Neuronal stem cell (in vitro differentiated cells): ENCODE measurements at regions not wholly inside any gene's neighbourhood (a gene's known extent, or its start where the extent isn't known, plus 50 kb on each side); places are given as distances from the start of the nearest gene placed in this dataset.
"Not testable (repeated sequence)": the region's sequence is repeated elsewhere in the genome, so short reads cannot be mapped to it uniquely, and the experiment has no call there.

Experiments
- DNase-seq: peaks from one replicate; pipeline ENCODE4 v3.0.0-alpha.2; 2013; ENCODE audit warnings: low spot score
- H2AFZ ChIP-seq: one replicate; pipeline ENCODE4 v1.6.1; 2013; ENCODE audit warnings: mild to moderate bottlenecking, low read length, inconsistent platforms
- H2AK5ac ChIP-seq: 2 replicates; pipeline ENCODE4 v1.6.1; 2013; ENCODE audit warnings: low read depth, mild to moderate bottlenecking, inconsistent platforms, low read length, moderate library complexity, mixed read lengths
- H2BK120ac ChIP-seq: 2 replicates; pipeline ENCODE4 v1.6.1; 2013; ENCODE audit warnings: low read depth, mild to moderate bottlenecking, inconsistent platforms, low read length, moderate library complexity, mixed read lengths
- H2BK12ac ChIP-seq: one replicate; pipeline ENCODE4 v1.6.1; 2013; ENCODE audit warnings: low read length, inconsistent platforms
- H2BK15ac ChIP-seq: 2 replicates; pipeline ENCODE4 v1.6.1; 2013; ENCODE audit warnings: mild to moderate bottlenecking, low read length, inconsistent platforms, mixed read lengths
- H2BK5ac ChIP-seq: one replicate; pipeline ENCODE4 v1.6.1; 2013; ENCODE audit warnings: inconsistent platforms, mild to moderate bottlenecking, low read length, moderate library complexity
- H3K14ac ChIP-seq: one replicate; pipeline ENCODE4 v1.6.1; 2013; ENCODE audit warnings: low read length, inconsistent platforms
- H3K18ac ChIP-seq: 2 replicates; pipeline ENCODE4 v1.6.1; 2013; ENCODE audit warnings: low read length, inconsistent platforms
- H3K23ac ChIP-seq: 2 replicates; pipeline ENCODE4 v1.6.1; 2013; ENCODE audit warnings: low read depth, mild to moderate bottlenecking, mixed read lengths, low read length, inconsistent platforms; ENCODE audit not compliant: poor library complexity
- H3K27ac ChIP-seq: replicated peaks from 3 replicates; pipeline ENCODE4 v1.5.1; 2013; ENCODE audit warnings: low read length, inconsistent platforms
- H3K27me3 ChIP-seq, 3 experiments: 2 replicates each; pipeline ENCODE4 v1.6.1; 2013; ENCODE audit warnings: low read length in 3 of 3, mild to moderate bottlenecking in 2 of 3, inconsistent platforms in 1 of 3, low read depth in 1 of 3, mixed read lengths in 1 of 3, moderate library complexity in 1 of 3; ENCODE audit not compliant: control insufficient read depth in 3 of 3, insufficient read depth in 3 of 3
- H3K36me3 ChIP-seq, 2 donors: replicated peaks in 1 of 2; 2 replicates each; pipeline ENCODE4 v1.6.1; 2013; ENCODE audit warnings: low read length in 2 of 2; ENCODE audit not compliant: control insufficient read depth in 2 of 2, insufficient read depth in 2 of 2
- H3K4ac ChIP-seq: 2 replicates; pipeline ENCODE4 v1.6.1; 2013; ENCODE audit warnings: inconsistent platforms, mild to moderate bottlenecking, low read length, moderate library complexity
- H3K4me1 ChIP-seq, 2 donors: 1 replicate in 1 of 2; 2 replicates in 1 of 2; pipeline ENCODE4 v1.6.1; 2013; ENCODE audit warnings: low read length in 2 of 2, low read depth in 1 of 2; ENCODE audit not compliant: control insufficient read depth in 2 of 2, insufficient read depth in 1 of 2
- H3K4me2 ChIP-seq: one replicate; pipeline ENCODE4 v1.6.1; 2013; ENCODE audit warnings: mild to moderate bottlenecking, low read length, inconsistent platforms; ENCODE audit not compliant: insufficient read depth, poor library complexity, severe bottlenecking
- H3K4me3 ChIP-seq, 2 donors: 2 replicates each; pipeline ENCODE4 v1.5.1; 2013; ENCODE audit warnings: low read length in 2 of 2, mild to moderate bottlenecking in 2 of 2, inconsistent platforms in 1 of 2, moderate library complexity in 1 of 2
- H3K79me1 ChIP-seq: one replicate; pipeline ENCODE4 v1.6.1; 2013; ENCODE audit warnings: low read depth, mild to moderate bottlenecking, inconsistent platforms, low read length, moderate library complexity
- H3K9ac ChIP-seq: one replicate; pipeline ENCODE4 v1.6.1; 2013; ENCODE audit warnings: mild to moderate bottlenecking, low read depth, low read length, inconsistent platforms; ENCODE audit not compliant: poor library complexity
- H3K9me3 ChIP-seq, 2 donors: replicated peaks in 1 of 2; 2 replicates each; pipeline versions ENCODE3 to v1.6.1; 2013; ENCODE audit warnings: low read length in 2 of 2, mild to moderate bottlenecking in 2 of 2, inconsistent platforms in 1 of 2, low read depth in 1 of 2, mixed read lengths in 1 of 2, moderate library complexity in 1 of 2; ENCODE audit not compliant: control insufficient read depth in 2 of 2, insufficient read depth in 1 of 2
- H4K8ac ChIP-seq: one replicate; pipeline ENCODE4 v1.6.1; 2013; ENCODE audit warnings: low read depth, mild to moderate bottlenecking, inconsistent platforms, low read length, moderate library complexity
- H4K91ac ChIP-seq: one replicate; pipeline ENCODE4 v1.6.1; 2013; ENCODE audit warnings: low read length, low read depth, mild to moderate bottlenecking, inconsistent platforms; ENCODE audit not compliant: poor library complexity
- WGBS, 2 donors: extraction: QIAGEN DNeasy Blood & Tissue Kit; methylation state at CpG; one replicate each; pipeline ENCODE4 v1.1.7; 2013; ENCODE audit warnings: missing lambda C conversion rate in 2 of 2, mixed read lengths in 1 of 2; ENCODE audit not compliant: insufficient read length in 2 of 2, insufficient replicate concordance in 1 of 2; ENCODE audit errors: extremely low coverage in 2 of 2; 5-methylcytosine and 5-hydroxymethylcytosine counted together

DNA sequence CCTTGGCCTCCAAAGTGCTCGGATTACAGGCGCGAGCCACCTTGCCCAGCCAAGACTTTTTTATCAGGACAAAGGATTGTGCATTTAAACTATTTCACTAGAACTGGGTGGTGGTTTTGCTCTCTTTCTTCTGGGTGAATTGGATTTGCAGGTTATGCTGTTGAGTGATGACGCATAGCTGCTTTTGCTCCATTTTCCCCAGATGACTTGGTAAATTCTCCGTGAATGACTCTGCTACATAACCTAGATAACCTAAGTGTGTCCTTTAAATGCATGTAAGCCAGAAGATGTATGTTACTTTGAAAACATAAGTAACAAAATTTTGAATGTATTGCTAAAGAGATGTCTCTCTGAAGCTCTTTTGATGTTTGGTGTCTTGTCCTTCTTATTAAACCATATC lies 103.7 kb downstream of the NSUN5 start:
- not testable (repeated sequence) for H4K8ac ChIP-seq, H3K79me1 ChIP-seq, H2BK5ac ChIP-seq, H3K4me1 ChIP-seq, H2BK120ac ChIP-seq, H2BK12ac ChIP-seq, H3K27ac ChIP-seq, H3K18ac ChIP-seq, H3K23ac ChIP-seq, H3K9ac ChIP-seq, H3K4me3 ChIP-seq, H3K27me3 ChIP-seq, H3K36me3 ChIP-seq, H2AK5ac ChIP-seq, DNase-seq, H3K9me3 ChIP-seq, H4K91ac ChIP-seq, H3K4me2 ChIP-seq, H2AFZ ChIP-seq, H2BK15ac ChIP-seq, H3K4ac ChIP-seq, H3K14ac ChIP-seq
- WGBS, 2 donors: no CpG with 5 or more reads among the region's 5 CpGs

DNA sequence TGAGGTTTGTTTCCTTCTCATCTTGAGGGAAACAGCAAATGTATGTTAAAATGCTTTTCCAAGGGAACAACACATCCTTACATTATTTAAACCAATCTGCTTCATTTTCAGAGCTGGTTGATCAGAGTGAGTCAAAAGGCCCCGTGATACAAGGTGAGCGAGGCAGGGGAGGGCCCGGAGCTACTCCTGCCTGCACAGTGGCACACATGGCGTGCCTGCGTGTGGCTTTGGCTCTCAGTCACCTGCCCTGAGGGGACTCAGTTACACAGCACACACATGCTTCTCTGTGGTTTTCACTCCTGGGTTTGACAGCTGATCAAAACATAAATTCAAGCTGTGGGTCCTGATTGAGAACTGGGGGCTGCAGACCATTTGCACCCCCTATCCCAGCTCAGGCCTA lies 105.3 kb downstream of the NSUN5 start:
- H3K9me3 ChIP-seq, H3K36me3 ChIP-seq, H4K91ac ChIP-seq, H3K27ac ChIP-seq, H3K4me1 ChIP-seq, H3K14ac ChIP-seq, H3K27me3 ChIP-seq, H2BK15ac ChIP-seq, H3K4me2 ChIP-seq, H3K4me3 ChIP-seq, H2BK5ac ChIP-seq, DNase-seq, H2BK120ac ChIP-seq, H4K8ac ChIP-seq, H3K18ac ChIP-seq, H2AK5ac ChIP-seq, H2BK12ac ChIP-seq, H3K9ac ChIP-seq, H2AFZ ChIP-seq, H3K79me1 ChIP-seq, H3K4ac ChIP-seq, H3K23ac ChIP-seq: not testable (repeated sequence)
- WGBS, 2 donors: no CpG with 5 or more reads among the region's 5 CpGs

DNA sequence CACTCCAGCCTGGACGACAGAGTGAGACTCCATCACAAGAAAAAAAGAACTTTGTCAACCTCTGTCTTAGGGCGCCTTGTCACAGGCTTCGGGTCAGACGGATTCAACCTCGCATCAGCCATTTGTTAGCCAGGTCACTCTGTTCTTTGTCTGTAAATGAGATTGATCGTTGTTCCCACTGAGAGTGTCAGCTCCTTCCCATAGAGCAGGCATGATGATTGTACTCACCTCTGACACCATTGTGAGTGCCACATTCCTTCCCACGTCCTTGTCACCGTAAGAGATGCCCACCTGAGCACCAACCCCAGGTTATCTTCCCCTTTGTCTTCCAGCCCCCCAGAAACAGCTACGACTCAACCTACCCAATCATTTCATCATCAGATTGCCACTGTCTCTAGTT lies 107.4 kb downstream of the NSUN5 start:
- H3K9ac ChIP-seq, H3K4me3 ChIP-seq, H2BK15ac ChIP-seq, H3K27ac ChIP-seq, H3K9me3 ChIP-seq, H3K23ac ChIP-seq, H3K4ac ChIP-seq, H3K4me2 ChIP-seq, H3K4me1 ChIP-seq, H3K14ac ChIP-seq, H3K36me3 ChIP-seq, H4K8ac ChIP-seq, H4K91ac ChIP-seq, H2BK120ac ChIP-seq, H2BK5ac ChIP-seq, H3K79me1 ChIP-seq, H2AK5ac ChIP-seq, H3K27me3 ChIP-seq, H3K18ac ChIP-seq, H2AFZ ChIP-seq, DNase-seq, H2BK12ac ChIP-seq: not testable (repeated sequence)
- WGBS, 2 donors: no CpG with 5 or more reads among the region's 9 CpGs

DNA sequence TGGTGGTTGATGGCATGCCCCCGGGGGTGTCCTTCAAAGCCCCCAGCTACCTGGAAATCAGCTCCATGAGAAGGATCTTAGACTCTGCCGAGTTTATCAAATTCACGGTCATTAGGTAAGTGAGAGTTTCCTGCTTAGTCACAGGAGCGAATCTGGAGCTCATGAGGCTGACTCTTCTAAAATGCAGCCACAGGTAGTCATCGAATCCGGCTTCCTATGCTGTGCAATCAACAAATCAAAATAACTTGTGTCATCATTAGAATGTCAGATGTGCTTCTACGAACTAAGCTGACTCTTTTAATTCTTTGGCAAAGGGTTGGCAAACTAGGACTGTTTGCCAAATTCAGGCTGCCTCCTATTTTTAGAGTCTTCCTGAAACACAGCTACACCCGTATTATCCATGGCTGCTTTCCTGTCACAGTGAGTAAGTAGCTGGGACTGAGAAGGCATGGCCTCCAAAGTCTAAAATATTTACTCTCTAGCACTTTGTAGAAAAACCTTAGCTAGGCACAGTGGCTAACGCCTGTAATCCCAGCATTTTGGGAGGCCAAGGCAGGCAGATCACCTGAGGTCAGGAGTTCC lies 108.0 kb downstream of the NSUN5 start:
- not testable (repeated sequence) for H4K91ac ChIP-seq, H3K23ac ChIP-seq, H2AFZ ChIP-seq, H3K9me3 ChIP-seq, H3K36me3 ChIP-seq, H2BK120ac ChIP-seq, H3K14ac ChIP-seq, H3K27ac ChIP-seq, H2BK12ac ChIP-seq, H2BK15ac ChIP-seq, H2AK5ac ChIP-seq, H2BK5ac ChIP-seq, H3K4me1 ChIP-seq, H3K27me3 ChIP-seq, H3K79me1 ChIP-seq, H3K18ac ChIP-seq, H4K8ac ChIP-seq, H3K9ac ChIP-seq, H3K4ac ChIP-seq, DNase-seq, H3K4me3 ChIP-seq, H3K4me2 ChIP-seq
- no CpG with 5 or more reads among the region's 9 CpGs for WGBS, 2 donors
